Endothelial cell of umbilical vein (primary cell): ENCODE measurements at regions not wholly inside any gene's neighbourhood (a gene's known extent, or its start where the extent isn't known, plus 50 kb on each side); places are given as distances from the start of the nearest gene placed in this dataset.

Experiments used
- BruUV-seq: library from RNA; stranded (reverse); fragments of 400-500 nt; replicated peaks from 2 replicates; lab custom pipeline; 2021; lab: Mats Ljungman, UMichigan
- CTCF ChIA-PET: fragments of 300-600, 350-600 bp; sonication (Branson Sonifier 250); formaldehyde crosslinking; loops from one replicate; lab custom pipeline; 2021; ENCODE audit warnings: antibody characterized with exemption, inconsistent platforms; lab: Charles Lee
- POLR2A ChIA-PET: fragments of 300-600, 350-600 bp; sonication (Branson Sonifier 250); formaldehyde crosslinking; loops from one replicate; lab custom pipeline; 2021; ENCODE audit warnings: antibody characterized with exemption, inconsistent platforms; lab: Charles Lee
- DNase-seq: peaks from one replicate; pipeline ENCODE4 v3.0.0-alpha.2; 2011; ENCODE audit warnings: low read depth, low spot score
- FAIRE-seq: peaks from 2 replicates; lab custom pipeline; 2011; peaks lifted over from hg19 to GRCh38; lab: Jason Lieb, UNC
- H2AFZ ChIP-seq: 2 replicates; pipeline ENCODE4 v1.6.0; 2012; ENCODE audit warnings: low read depth, low read length, control low read depth, inconsistent platforms
- H3K27ac ChIP-seq: 2 replicates; pipeline ENCODE4 v1.5.1; 2011; ENCODE audit warnings: low read depth, mild to moderate bottlenecking, control low read depth, low read length, moderate library complexity; ENCODE audit not compliant: insufficient read depth
- H3K27me3 ChIP-seq, 2 experiments: 2 replicates each; pipeline versions ENCODE4 v1.6.0 to v1.6.1; 2011; ENCODE audit warnings: low read length in 2 of 2, mixed read lengths in 1 of 2; ENCODE audit not compliant: control insufficient read depth in 2 of 2, insufficient read depth in 2 of 2
- H3K36me3 ChIP-seq, 2 experiments: 2 replicates in 1 of 2; 3 replicates in 1 of 2; pipeline ENCODE4 v1.5.1; 2011; ENCODE audit warnings: low read length in 2 of 2, mild to moderate bottlenecking in 1 of 2, moderate library complexity in 1 of 2; ENCODE audit not compliant: control insufficient read depth in 2 of 2, insufficient read depth in 2 of 2; ENCODE audit errors: extremely low read depth in 1 of 2
- H3K4me1 ChIP-seq: 3 replicates; pipeline ENCODE4 v1.5.1; 2011; ENCODE audit warnings: mild to moderate bottlenecking, low read length; ENCODE audit not compliant: control insufficient read depth, insufficient read depth; ENCODE audit errors: extremely low read depth
- H3K4me2 ChIP-seq: 2 replicates; pipeline ENCODE4 v1.6.1; 2011; ENCODE audit warnings: low read length, control low read depth, mixed read lengths; ENCODE audit not compliant: insufficient read depth
- H3K4me3 ChIP-seq, 3 experiments: fragments of 200-600 bp in 1 of 3; sonication (generic), shearing (Covaris generic) in 1 of 3; replicated peaks in 1 of 3; 2 replicates each; pipeline ENCODE4 v1.5.1; 2011 to 2016; ENCODE audit warnings: control low read depth in 3 of 3, low read length in 3 of 3, mild to moderate bottlenecking in 2 of 3, inconsistent platforms in 1 of 3, low read depth in 1 of 3, moderate library complexity in 1 of 3; ENCODE audit not compliant: insufficient read depth in 1 of 3
- H3K79me2 ChIP-seq: 2 replicates; pipeline ENCODE4 v1.6.0; 2012; ENCODE audit warnings: low read length, inconsistent platforms; ENCODE audit not compliant: control insufficient read depth, insufficient read depth
- H3K9ac ChIP-seq: replicated peaks from 2 replicates; pipeline ENCODE3; 2011; ENCODE audit warnings: low read length, control low read depth; ENCODE audit not compliant: insufficient read depth; ENCODE audit errors: extremely low read depth
- H3K9me1 ChIP-seq: replicated peaks from 3 replicates; pipeline ENCODE4 v1.6.0; 2011; ENCODE audit warnings: mild to moderate bottlenecking, low read length; ENCODE audit not compliant: control insufficient read depth, insufficient read depth; ENCODE audit errors: extremely low read depth
- H3K9me3 ChIP-seq: replicated peaks from 2 replicates; pipeline ENCODE4 v1.5.1; 2012; ENCODE audit warnings: low read length, inconsistent platforms; ENCODE audit not compliant: control insufficient read depth, insufficient read depth
- H4K20me1 ChIP-seq: replicated peaks from 2 replicates; pipeline ENCODE3; 2011; ENCODE audit warnings: mild to moderate bottlenecking, low read length; ENCODE audit not compliant: control insufficient read depth, insufficient read depth; ENCODE audit errors: extremely low read depth
- CTCF ChIP-seq, 2 donors: IDR thresholded peaks; 1 replicate in 1 of 2; 2 replicates in 1 of 2; pipeline ENCODE4 v1.5.1; 2011; ENCODE audit warnings: low read length in 2 of 2, mild to moderate bottlenecking in 2 of 2, moderate library complexity in 2 of 2, control low read depth in 1 of 2, inconsistent platforms in 1 of 2, low read depth in 1 of 2; ENCODE audit not compliant: insufficient read depth in 1 of 2; ENCODE audit errors: extremely low read depth in 1 of 2
- EZH2 ChIP-seq: IDR thresholded peaks from 2 replicates; pipeline ENCODE4 v1.6.1; 2012; ENCODE audit warnings: borderline replicate concordance, low read depth, mild to moderate bottlenecking, moderate library complexity, low read length, inconsistent platforms; ENCODE audit not compliant: severe bottlenecking
- FOS ChIP-seq: IDR thresholded peaks from 2 replicates; pipeline ENCODE4 v1.6.1; 2011; ENCODE audit warnings: mild to moderate bottlenecking, low read length, moderate library complexity, borderline replicate concordance; ENCODE audit not compliant: insufficient read depth
- GATA2 ChIP-seq: IDR thresholded peaks from 2 replicates; pipeline ENCODE4 v1.7.0; 2011; ENCODE audit warnings: low read depth, mild to moderate bottlenecking, moderate library complexity, mixed read lengths, low read length; ENCODE audit not compliant: insufficient read length, insufficient read depth
- JUN ChIP-seq: IDR thresholded peaks from 2 replicates; pipeline ENCODE4 v1.6.1; 2011; ENCODE audit warnings: borderline replicate concordance, low read depth; ENCODE audit not compliant: insufficient read length, insufficient read depth
- MAX ChIP-seq: IDR thresholded peaks from 2 replicates; pipeline ENCODE4 v1.6.1; 2011; ENCODE audit not compliant: insufficient read depth, insufficient read length
- MYC ChIP-seq: IDR thresholded peaks from one replicate; pipeline ENCODE4 v1.6.1; 2011; ENCODE audit warnings: mild to moderate bottlenecking, low read depth, low read length
- POLR2A ChIP-seq: IDR thresholded peaks from 2 replicates; pipeline ENCODE4 v1.6.1; 2012; ENCODE audit warnings: low read depth, mild to moderate bottlenecking, control low read depth, low read length
- POLR2AphosphoS5 ChIP-seq: IDR thresholded peaks from 2 replicates; pipeline ENCODE4 v1.6.1; 2012; ENCODE audit warnings: low read depth, mild to moderate bottlenecking, control low read depth, low read length, moderate library complexity; ENCODE audit not compliant: insufficient read depth
- dilution Hi-C: fragments of 300-500 bp; cut with MboI; formaldehyde crosslinking; loops from one replicate; pipeline ENCODE4 v1.15.0; 2019; ENCODE audit warnings: low sequenced_read_pairs; ENCODE audit not compliant: extremely low pct_ligation_motif_present
- intact Hi-C: fragments of 100-400 bp; cut with micrococcal nuclease; formaldehyde crosslinking; loops from one replicate; pipeline ENCODE4 v1.10.0; 2022

- H4K20me1 ChIP-seq, result no peaks in the 10 kb centered on the region
- CTCF ChIA-PET, result no interaction called here
- no peaks in the 10 kb centered on the region for H3K36me3 ChIP-seq
- H3K4me3 ChIP-seq, result no peak overlapping the region
- TF ChIP-seq POLR2AphosphoS5, result no peak
- TF ChIP-seq FOS, result no peak
- no peak for TF ChIP-seq JUN
- TF ChIP-seq MAX, result no peak
- no peak for TF ChIP-seq GATA2
- no peak for TF ChIP-seq EZH2
- TF ChIP-seq MYC, result no peak
- TF ChIP-seq CTCF (IDR thresholded peaks at IDR 0.05; ENCODE audit: extremely low read depth in 1 of 2, insufficient read depth in 1 of 2, low read depth in 1 of 2, low read length in 2 of 2), result no peak
- no peak for TF ChIP-seq POLR2A
- BruUV-seq, result no TSS peak
- H2AFZ ChIP-seq, result no peak overlapping the region
- DNase-seq (no peak), FAIRE-seq (no peak)
- no peak overlapping the region for H3K9ac ChIP-seq
- intact Hi-C loops (no loop called here), dilution Hi-C loops (no loop called here)
- H3K79me2 ChIP-seq, result no peaks in the 10 kb centered on the region
- H3K9me1 ChIP-seq, result no peaks in the 10 kb centered on the region
- H3K9me3 ChIP-seq, result no peaks in the 10 kb centered on the region
- no peaks in the 10 kb centered on the region for H3K4me1 ChIP-seq
- no peak overlapping the region for H3K27ac ChIP-seq
- POLR2A ChIA-PET, result no interaction called here
- H3K4me2 ChIP-seq, result no peak overlapping the region
- no peaks in the 10 kb centered on the region for H3K27me3 ChIP-seq
Measured at GRCh38 chr20:56903421-56903820, 274.3 kb downstream of the TFAP2C start.
